GM12878 (cell line): ENCODE measurements at regions not wholly inside any gene's neighbourhood (a gene's known extent, or its start where the extent isn't known, plus 50 kb on each side); places are given as distances from the start of the nearest gene placed in this dataset.

Experiments
- ATAC-seq: fragments of 200-7000 bp; cut with Tn5 transposase; 3 replicates; pipeline ENCODE4 v1.9.1; 2020; ENCODE audit warnings: mild to moderate bottlenecking, moderate library complexity
- BruUV-seq: library from RNA; stranded (reverse); fragments of 400-500 nt; replicated peaks from 2 replicates; lab custom pipeline; 2021; lab: Mats Ljungman, UMichigan
- CTCF ChIA-PET: fragments of 300-600 bp; sonication (Branson Sonifier 250); formaldehyde crosslinking; extraction: SDS; loops from one replicate; lab custom pipeline; 2021; ENCODE audit warnings: inconsistent platforms; lab: Yijun Ruan, JAX
- POLR2A ChIA-PET: fragments of 350-600 bp; formaldehyde crosslinking; extraction: SDS; loops from one replicate; lab custom pipeline; 2021; ENCODE audit warnings: inconsistent platforms; lab: Charles Lee
- RAD21 ChIA-PET: fragments of 300-600 bp; sonication (Branson Sonifier 250); formaldehyde crosslinking; loops from one replicate; lab custom pipeline; 2023; ENCODE audit warnings: antibody characterized with exemption; ENCODE audit not compliant: unreplicated experiment; lab: Charles Lee
- SMC1A ChIA-PET: fragments of 300-600 bp; sonication (Branson Sonifier 250); formaldehyde crosslinking; loops from one replicate; lab custom pipeline; 2023; ENCODE audit not compliant: unreplicated experiment, uncharacterized antibody; lab: Charles Lee
- DNase-seq: peaks from one replicate; pipeline ENCODE4 v3.0.0-alpha.2; 2011; ENCODE audit warnings: low read depth, low spot score
- FAIRE-seq: peaks from 3 replicates; lab custom pipeline; 2011; peaks lifted over from hg19 to GRCh38; lab: Jason Lieb, UNC
- H2AFZ ChIP-seq: 2 replicates; pipeline ENCODE4 v1.6.0; 2011; ENCODE audit warnings: low read depth, low read length, control low read depth; ENCODE audit not compliant: control insufficient read depth
- H3K27ac ChIP-seq: 2 replicates; pipeline ENCODE4 v1.5.1; 2011; ENCODE audit warnings: control low read depth; ENCODE audit not compliant: control insufficient read depth, insufficient read depth
- H3K27me3 ChIP-seq, 2 experiments: replicated peaks in 1 of 2; 2 replicates each; pipeline versions ENCODE4 v1.6.0 to v1.6.1; 2011; ENCODE audit warnings: low read length in 1 of 2; ENCODE audit not compliant: control insufficient read depth in 2 of 2, insufficient read depth in 2 of 2
- H3K36me3 ChIP-seq, 2 experiments: 2 replicates each; pipeline ENCODE4 v1.5.1; 2011; ENCODE audit warnings: low read length in 1 of 2; ENCODE audit not compliant: control insufficient read depth in 2 of 2, insufficient read depth in 2 of 2
- H3K4me1 ChIP-seq: 2 replicates; pipeline ENCODE4 v1.6.1; 2011; ENCODE audit warnings: mild to moderate bottlenecking, low read length, moderate library complexity, mixed read lengths; ENCODE audit not compliant: control insufficient read depth, insufficient read depth
- H3K4me2 ChIP-seq: 2 replicates; pipeline ENCODE4 v1.6.0; 2011; ENCODE audit warnings: control low read depth; ENCODE audit not compliant: control insufficient read depth, insufficient read depth
- H3K4me3 ChIP-seq: fragments of 200-600 bp; sonication (generic); 2 replicates; pipeline ENCODE4 v1.5.1; 2016
- H3K79me2 ChIP-seq: 2 replicates; pipeline ENCODE4 v1.6.0; 2011; ENCODE audit warnings: low read length; ENCODE audit not compliant: control insufficient read depth, insufficient read depth
- H3K9ac ChIP-seq: 2 replicates; pipeline ENCODE4 v1.8.0; 2011; ENCODE audit warnings: low read length, control low read depth, mixed read lengths; ENCODE audit not compliant: control insufficient read depth, insufficient read depth
- H3K9me3 ChIP-seq: replicated peaks from 3 replicates; pipeline ENCODE4 v1.5.1; 2011; ENCODE audit warnings: mild to moderate bottlenecking, low read length; ENCODE audit not compliant: control insufficient read depth, insufficient read depth
- H4K20me1 ChIP-seq: 2 replicates; pipeline ENCODE4 v1.6.0; 2011; ENCODE audit not compliant: control insufficient read depth, insufficient read depth
- BHLHE40 ChIP-seq, 2 experiments: fragments of 450-650 bp in 1 of 2; IDR thresholded peaks; 2 replicates each; pipeline ENCODE4 v1.6.1; 2011 to 2017; ENCODE audit warnings: low read depth in 2 of 2, borderline replicate concordance in 1 of 2, improper control_type of control experiment in 1 of 2, low read length in 1 of 2, mild to moderate bottlenecking in 1 of 2
- HCFC1 ChIP-seq: fragments of 150-350 bp; IDR thresholded peaks from 2 replicates; pipeline ENCODE4 v1.6.1; 2014; ENCODE audit warnings: low read length
- PAX5 ChIP-seq: IDR thresholded peaks from 2 replicates; pipeline ENCODE4 v1.6.1; 2011; ENCODE audit warnings: low read depth, low read length, borderline replicate concordance
- RUNX3 ChIP-seq: IDR thresholded peaks from 2 replicates; pipeline ENCODE4 v1.6.1; 2012; ENCODE audit warnings: low read length, inconsistent platforms
- STAT1 ChIP-seq: fragments of 450-650 bp; conservative IDR thresholded peaks from 2 replicates; pipeline ENCODE4 v1.6.1; 2014; ENCODE audit warnings: antibody characterized with exemption, mild to moderate bottlenecking
- ZSCAN29 ChIP-seq: fragments of 450-650 bp; IDR thresholded peaks from 2 replicates; pipeline ENCODE4 v1.6.1; 2017; ENCODE audit warnings: mild to moderate bottlenecking, moderate library complexity
- WGBS: methylation state at CpG from one replicate; pipeline ENCODE4 v1.1.6; 2016; ENCODE audit warnings: low lambda C conversion rate; ENCODE audit not compliant: insufficient replicate concordance, insufficient coverage; ENCODE audit errors: missing lambda C conversion rate; 5-methylcytosine and 5-hydroxymethylcytosine counted together
- in situ Hi-C: fragments of 300-500 bp; cut with MboI; formaldehyde crosslinking; loops from 9 replicates; pipeline ENCODE4 v1.14.3; 2018; ENCODE audit warnings: mixed read lengths
- intact Hi-C: fragments of 100-400 bp; cut with micrococcal nuclease; formaldehyde crosslinking; loops from one replicate; pipeline ENCODE4 v1.14.2; 2022; ENCODE audit not compliant: unreplicated experiment
- TF ChIP-seq, protein P1 (sequence below): fragments of 450-650 bp; IDR thresholded peaks from 2 replicates; pipeline ENCODE4 v1.6.1; 2017; ENCODE audit warnings: antibody characterized with exemption, mild to moderate bottlenecking, moderate library complexity
- TF ChIP-seq, protein P2 (sequence below): IDR thresholded peaks from 2 replicates; pipeline ENCODE4 v1.6.1; 2012; ENCODE audit warnings: mild to moderate bottlenecking, low read depth, low read length

DNA sequence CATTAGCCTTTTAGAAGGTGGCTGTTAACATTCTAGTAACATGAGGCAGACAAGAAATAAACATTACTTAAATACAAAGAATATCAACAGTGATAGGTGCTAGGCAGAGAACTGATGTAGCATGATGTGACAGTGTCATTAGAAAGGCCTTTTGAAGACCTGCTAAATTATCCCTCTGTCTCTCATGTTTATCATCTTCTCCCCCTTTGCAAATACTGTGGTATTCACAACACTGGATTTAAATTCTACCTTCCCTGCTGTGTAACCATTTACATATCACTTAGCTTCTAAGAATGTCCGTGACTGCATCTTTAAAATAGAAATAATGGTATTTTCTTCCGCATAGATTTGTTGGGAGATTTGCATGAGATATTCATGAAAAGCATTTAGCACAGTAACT is 74.4 kb upstream of the CLEC14A start:
- in situ Hi-C loops: no loop called here
- Histone ChIP-seq H4K20me1 (no peaks in the 10 kb centered on the region), H3K9me3 (no peaks in the 10 kb centered on the region), H2AFZ (no peak overlapping the region), H3K9ac (no peak overlapping the region), H3K4me2 (no peak overlapping the region), H3K4me3 (no peak overlapping the region), H3K27ac (no peak overlapping the region), H3K4me1 (no peaks in the 10 kb centered on the region), H3K79me2 (no peaks in the 10 kb centered on the region), H3K27me3 (no peaks in the 10 kb centered on the region), H3K36me3 (no peaks in the 10 kb centered on the region)
- BruUV-seq: no TSS peak
- TF ChIP-seq RUNX3 (no peak), PAX5 (no peak), BHLHE40 (IDR thresholded peaks at IDR 0.05; ENCODE audit: borderline replicate concordance in 1 of 2, low read depth in 2 of 2, low read length in 1 of 2) (no peak), ZSCAN29 (no peak), STAT1 (no peak), HCFC1 (no peak)
- TF ChIP-seq, protein P1, sequence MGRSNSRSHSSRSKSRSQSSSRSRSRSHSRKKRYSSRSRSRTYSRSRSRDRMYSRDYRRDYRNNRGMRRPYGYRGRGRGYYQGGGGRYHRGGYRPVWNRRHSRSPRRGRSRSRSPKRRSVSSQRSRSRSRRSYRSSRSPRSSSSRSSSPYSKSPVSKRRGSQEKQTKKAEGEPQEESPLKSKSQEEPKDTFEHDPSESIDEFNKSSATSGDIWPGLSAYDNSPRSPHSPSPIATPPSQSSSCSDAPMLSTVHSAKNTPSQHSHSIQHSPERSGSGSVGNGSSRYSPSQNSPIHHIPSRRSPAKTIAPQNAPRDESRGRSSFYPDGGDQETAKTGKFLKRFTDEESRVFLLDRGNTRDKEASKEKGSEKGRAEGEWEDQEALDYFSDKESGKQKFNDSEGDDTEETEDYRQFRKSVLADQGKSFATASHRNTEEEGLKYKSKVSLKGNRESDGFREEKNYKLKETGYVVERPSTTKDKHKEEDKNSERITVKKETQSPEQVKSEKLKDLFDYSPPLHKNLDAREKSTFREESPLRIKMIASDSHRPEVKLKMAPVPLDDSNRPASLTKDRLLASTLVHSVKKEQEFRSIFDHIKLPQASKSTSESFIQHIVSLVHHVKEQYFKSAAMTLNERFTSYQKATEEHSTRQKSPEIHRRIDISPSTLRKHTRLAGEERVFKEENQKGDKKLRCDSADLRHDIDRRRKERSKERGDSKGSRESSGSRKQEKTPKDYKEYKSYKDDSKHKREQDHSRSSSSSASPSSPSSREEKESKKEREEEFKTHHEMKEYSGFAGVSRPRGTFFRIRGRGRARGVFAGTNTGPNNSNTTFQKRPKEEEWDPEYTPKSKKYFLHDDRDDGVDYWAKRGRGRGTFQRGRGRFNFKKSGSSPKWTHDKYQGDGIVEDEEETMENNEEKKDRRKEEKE: no peak
- TF ChIP-seq, protein P2, sequence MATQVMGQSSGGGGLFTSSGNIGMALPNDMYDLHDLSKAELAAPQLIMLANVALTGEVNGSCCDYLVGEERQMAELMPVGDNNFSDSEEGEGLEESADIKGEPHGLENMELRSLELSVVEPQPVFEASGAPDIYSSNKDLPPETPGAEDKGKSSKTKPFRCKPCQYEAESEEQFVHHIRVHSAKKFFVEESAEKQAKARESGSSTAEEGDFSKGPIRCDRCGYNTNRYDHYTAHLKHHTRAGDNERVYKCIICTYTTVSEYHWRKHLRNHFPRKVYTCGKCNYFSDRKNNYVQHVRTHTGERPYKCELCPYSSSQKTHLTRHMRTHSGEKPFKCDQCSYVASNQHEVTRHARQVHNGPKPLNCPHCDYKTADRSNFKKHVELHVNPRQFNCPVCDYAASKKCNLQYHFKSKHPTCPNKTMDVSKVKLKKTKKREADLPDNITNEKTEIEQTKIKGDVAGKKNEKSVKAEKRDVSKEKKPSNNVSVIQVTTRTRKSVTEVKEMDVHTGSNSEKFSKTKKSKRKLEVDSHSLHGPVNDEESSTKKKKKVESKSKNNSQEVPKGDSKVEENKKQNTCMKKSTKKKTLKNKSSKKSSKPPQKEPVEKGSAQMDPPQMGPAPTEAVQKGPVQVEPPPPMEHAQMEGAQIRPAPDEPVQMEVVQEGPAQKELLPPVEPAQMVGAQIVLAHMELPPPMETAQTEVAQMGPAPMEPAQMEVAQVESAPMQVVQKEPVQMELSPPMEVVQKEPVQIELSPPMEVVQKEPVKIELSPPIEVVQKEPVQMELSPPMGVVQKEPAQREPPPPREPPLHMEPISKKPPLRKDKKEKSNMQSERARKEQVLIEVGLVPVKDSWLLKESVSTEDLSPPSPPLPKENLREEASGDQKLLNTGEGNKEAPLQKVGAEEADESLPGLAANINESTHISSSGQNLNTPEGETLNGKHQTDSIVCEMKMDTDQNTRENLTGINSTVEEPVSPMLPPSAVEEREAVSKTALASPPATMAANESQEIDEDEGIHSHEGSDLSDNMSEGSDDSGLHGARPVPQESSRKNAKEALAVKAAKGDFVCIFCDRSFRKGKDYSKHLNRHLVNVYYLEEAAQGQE: no peak
- CTCF ChIA-PET: no interaction called here
- SMC1A ChIA-PET: no interaction called here
- intact Hi-C loops: no loop called here
- DNase-seq: no peak
- ATAC-seq: no peak
- WGBS: 0% methylated on average over 2 of the region's 2 CpGs
- no peak for FAIRE-seq
- POLR2A ChIA-PET: no interaction called here
- RAD21 ChIA-PET: no interaction called here
